NCI-H774 (cell line): ENCODE measurements at regions not wholly inside any gene's neighbourhood (a gene's known extent, or its start where the extent isn't known, plus 50 kb on each side); places are given as distances from the start of the nearest gene placed in this dataset.

Experiments
- DNase-seq: peaks from one replicate; lab custom pipeline; 2025; lab: John Stamatoyannopoulos, UW

DNA sequence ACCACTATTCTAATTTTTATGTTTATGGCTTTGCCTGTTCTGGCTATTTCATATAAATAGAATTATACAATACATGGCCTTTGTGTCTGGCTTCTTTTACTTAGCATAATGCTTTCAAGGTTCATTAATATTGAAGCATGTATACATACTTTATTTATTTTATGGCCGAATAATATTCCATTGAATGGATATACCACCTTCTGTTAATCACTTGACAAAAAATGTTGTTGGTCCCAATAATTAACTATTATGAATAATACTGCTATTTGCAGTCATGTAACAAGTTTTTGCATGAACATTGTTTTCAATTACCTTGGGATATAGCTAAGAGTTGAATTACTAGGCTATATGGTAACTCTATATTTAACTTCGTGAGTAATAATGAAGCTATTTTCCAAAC lies 767.5 kb downstream of the INHBA start:
- no peak for DNase-seq

DNA sequence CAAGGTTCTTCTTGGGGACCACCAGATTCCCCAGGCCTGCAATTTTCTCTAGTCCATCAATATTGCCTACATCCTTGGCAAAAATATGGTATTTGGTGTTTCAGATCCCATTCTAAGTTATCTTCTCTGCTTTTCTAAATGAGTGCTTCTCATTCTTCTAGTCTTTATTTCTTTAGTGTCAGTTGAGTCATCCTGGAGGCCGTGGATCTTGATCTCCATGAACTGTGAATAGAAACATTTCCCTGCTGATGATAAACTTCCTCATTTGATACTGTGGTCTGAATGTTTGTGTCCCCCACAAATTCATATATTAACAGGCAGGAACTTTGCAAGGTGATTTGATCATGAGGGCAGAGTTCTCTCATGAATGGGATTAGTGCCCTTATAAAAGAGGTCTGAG lies 779.3 kb downstream of the INHBA start:
- no peak for DNase-seq

DNA sequence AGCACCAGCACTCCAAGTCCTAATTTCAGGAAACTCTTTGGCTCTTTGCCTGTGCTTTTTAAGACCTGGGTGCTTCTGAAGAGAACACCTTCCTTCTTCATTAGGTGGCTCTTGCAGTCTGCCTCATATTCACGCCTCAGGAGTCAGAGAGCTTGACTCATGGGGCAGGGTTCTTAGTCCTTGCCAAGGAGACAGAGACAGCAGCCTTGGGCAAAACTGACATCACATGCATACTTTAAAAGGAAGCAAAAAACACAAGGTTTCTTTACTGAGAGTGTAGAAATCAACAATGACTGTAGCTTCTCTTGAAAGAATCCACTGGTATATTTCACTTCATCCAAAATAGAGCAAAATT lies 780.6 kb downstream of the INHBA start:
- DNase-seq: no peak

DNA sequence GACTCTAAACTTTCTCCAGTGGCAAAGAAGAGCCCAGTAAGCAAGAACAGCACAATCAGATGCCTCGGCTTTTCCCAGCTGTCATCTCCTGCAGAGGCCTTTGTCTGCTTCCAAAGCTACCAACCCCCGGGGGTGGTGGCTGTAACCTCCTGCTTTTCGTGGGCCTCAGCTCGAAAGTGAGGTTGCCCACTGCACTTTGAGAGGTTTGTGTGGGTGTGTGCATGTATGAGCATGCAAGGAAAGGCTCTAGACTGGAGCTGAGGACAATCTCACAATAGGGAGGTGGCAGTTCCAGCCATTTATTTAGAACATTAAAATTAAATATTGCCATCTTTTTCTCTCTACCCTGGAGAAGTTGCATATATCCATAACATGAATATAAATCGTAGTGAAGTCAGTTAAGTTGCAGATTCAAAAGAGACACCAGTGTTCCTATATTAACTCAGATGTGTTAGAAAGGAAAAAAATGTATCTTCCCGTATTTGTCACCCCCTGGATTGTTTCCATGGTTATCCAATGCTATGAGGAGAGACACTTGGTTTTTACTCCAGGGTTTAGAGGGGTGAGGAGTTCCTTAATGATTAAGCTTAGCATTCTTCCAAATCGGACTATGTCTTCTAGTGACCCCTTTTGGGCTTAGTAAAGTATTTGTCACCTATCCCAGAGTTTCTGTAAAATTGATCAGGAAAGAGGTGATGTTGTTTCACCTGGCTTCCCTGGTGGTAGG lies 781.1 kb downstream of the INHBA start:
- no peak for DNase-seq

DNA sequence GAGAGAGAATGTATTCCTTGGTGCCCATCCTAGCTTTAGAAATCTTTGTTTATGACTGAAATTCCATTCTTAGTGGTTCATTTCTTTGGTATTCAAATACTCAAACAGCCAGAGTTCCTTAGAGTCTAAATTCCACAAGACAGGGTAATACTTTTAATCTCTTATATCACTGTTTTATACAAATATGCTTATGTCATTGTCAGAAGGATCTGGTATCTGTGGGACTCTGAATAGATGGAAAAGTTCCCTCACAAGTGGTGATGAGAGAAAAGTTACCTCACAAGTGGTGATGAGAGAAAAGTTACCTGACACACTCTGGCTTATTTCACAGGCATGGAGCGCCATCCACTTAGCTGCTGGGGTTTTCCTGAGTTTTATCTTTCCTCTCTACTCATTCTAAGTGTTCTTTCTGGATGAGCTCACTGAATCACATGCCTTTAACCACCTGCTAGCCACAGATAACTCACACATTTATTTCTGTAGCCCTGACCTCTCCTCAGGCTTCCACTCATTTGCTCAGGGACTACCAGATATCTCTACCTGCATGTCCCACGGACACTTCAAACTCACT lies 784.0 kb downstream of the SUGCT start:
- DNase-seq: no peak

DNA sequence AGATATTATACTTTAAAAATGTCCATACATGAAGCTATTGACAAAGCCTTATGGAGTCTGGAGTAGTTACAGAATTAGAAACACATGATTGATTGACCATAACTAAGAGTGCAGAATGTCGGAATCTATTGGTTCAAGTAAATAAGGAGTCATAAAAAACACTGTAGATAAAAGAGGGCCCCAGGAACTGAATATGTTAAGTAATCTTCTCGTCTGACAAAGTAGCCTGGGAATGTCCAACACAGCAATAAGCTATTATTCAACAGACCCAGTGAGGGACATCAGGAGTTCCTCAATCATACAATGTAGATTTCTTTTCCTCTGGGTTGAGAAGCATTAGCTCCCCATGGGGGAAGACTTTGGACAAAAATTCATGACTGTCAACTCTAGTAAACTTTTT lies 782.0 kb downstream of the SUGCT start:
- DNase-seq: no peak

DNA sequence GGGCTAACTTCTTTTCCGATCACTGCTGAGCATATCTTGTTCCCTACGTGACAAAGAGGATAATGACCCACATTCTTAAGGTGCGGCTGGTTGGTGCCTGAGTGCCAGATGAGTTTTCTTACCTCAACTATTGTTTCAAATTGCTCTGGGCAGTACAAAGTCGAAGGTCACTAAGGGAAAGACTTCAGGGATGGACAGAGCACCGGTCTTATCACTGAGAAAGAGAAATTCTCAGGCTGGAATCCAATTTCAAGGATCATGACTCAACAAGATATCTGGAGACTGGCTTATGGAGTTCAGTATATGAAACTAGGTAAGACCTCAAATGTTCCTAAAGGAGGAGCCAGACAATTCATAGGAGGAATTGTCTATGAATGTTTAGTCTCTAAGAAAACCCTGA lies 780.3 kb downstream of the SUGCT start:
- no peak for DNase-seq
